DND-41 (cell line): ENCODE measurements at regions not wholly inside any gene's neighbourhood (a gene's known extent, or its start where the extent isn't known, plus 50 kb on each side); places are given as distances from the start of the nearest gene placed in this dataset.

Experiments used
- ATAC-seq: fragments of 200-7000 bp; cut with Tn5 transposase; 3 replicates; pipeline ENCODE4 v1.9.1; 2021; ENCODE audit warnings: low read depth; ENCODE audit not compliant: insufficient read depth
- DNase-seq: peaks from one replicate; pipeline ENCODE4 v3.0.0-alpha.2; 2020
- H2AFZ ChIP-seq: 2 replicates; pipeline ENCODE4 v1.6.0; 2012; ENCODE audit warnings: low read depth, low read length
- H3K27ac ChIP-seq: 2 replicates; pipeline ENCODE4 v1.5.1; 2012; ENCODE audit warnings: low read length, inconsistent platforms
- H3K27me3 ChIP-seq: fragments of 200-600 bp; sonication (generic); 2 replicates; pipeline ENCODE4 v1.6.0; 2012; ENCODE audit warnings: low read length, mild to moderate bottlenecking, inconsistent platforms; ENCODE audit not compliant: insufficient read depth, poor library complexity
- H3K36me3 ChIP-seq: 2 replicates; pipeline ENCODE4 v1.5.1; 2012; ENCODE audit warnings: low read length, inconsistent platforms; ENCODE audit not compliant: insufficient read depth
- H3K4me1 ChIP-seq: 2 replicates; pipeline ENCODE4 v1.5.1; 2012; ENCODE audit warnings: mild to moderate bottlenecking, low read length; ENCODE audit not compliant: insufficient read depth
- H3K4me2 ChIP-seq: 2 replicates; pipeline ENCODE4 v1.6.0; 2012; ENCODE audit warnings: mild to moderate bottlenecking, moderate library complexity, low read length, inconsistent platforms; ENCODE audit not compliant: insufficient read depth
- H3K4me3 ChIP-seq, 2 experiments: fragments of 200-600 bp in 1 of 2; shearing (Covaris generic) in 1 of 2; 2 replicates each; pipeline ENCODE4 v1.5.1; 2012 to 2016; ENCODE audit warnings: inconsistent platforms in 2 of 2, low read length in 2 of 2, mild to moderate bottlenecking in 2 of 2, low read depth in 1 of 2, moderate library complexity in 1 of 2
- H3K79me2 ChIP-seq: 2 replicates; pipeline ENCODE4 v1.6.0; 2012; ENCODE audit warnings: low read length, inconsistent platforms; ENCODE audit not compliant: insufficient read depth
- H3K9ac ChIP-seq: 2 replicates; pipeline ENCODE4 v1.6.0; 2012; ENCODE audit warnings: low read depth, mild to moderate bottlenecking, inconsistent platforms, low read length, moderate library complexity
- H3K9me3 ChIP-seq: 2 replicates; pipeline ENCODE4 v1.5.1; 2012; ENCODE audit warnings: low read length, moderate library complexity, mild to moderate bottlenecking, inconsistent platforms; ENCODE audit not compliant: insufficient read depth, severe bottlenecking
- H4K20me1 ChIP-seq: 2 replicates; pipeline ENCODE4 v1.6.0; 2012; ENCODE audit warnings: low read length; ENCODE audit not compliant: insufficient read depth
- EZH2 ChIP-seq: IDR thresholded peaks from 3 replicates; pipeline ENCODE4 v1.6.1; 2012; ENCODE audit warnings: borderline replicate concordance, low read depth, mild to moderate bottlenecking, moderate library complexity, low read length, inconsistent platforms; ENCODE audit not compliant: severe bottlenecking
- TF ChIP-seq, protein P1 (sequence below): IDR thresholded peaks from 2 replicates; pipeline ENCODE4 v1.5.1; 2012; ENCODE audit warnings: borderline replicate concordance, low read length, moderate library complexity, mild to moderate bottlenecking; ENCODE audit not compliant: poor library complexity, severe bottlenecking; ENCODE audit errors: extremely low read depth

DNA sequence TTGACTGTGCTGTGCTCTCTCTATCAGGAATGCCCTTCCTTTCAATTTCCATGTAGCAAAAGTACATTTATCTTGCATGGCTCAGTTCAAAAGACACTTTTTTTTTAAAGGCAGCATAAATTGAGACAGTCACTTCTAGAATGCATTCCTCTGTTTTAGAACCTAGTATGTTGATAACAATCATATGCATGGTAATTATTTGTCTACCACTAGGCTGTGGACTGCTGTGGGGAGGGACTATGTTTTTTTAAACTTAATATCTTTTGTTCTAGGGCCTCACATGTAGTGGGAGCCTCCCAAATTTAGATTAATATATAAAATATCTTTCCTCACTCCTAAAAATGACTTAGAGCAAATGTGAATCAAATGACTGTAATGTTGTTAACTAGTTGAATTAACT lies 269.9 kb downstream of the MEIS1 start:
- H4K20me1 ChIP-seq: no peaks in the 10 kb centered on the region

GRCh38 chr2:66714610-66715009 lies 279.7 kb downstream of the MEIS1 start:
- ATAC-seq: no peak
- no peaks in the 10 kb centered on the region for H3K4me1 ChIP-seq
- TF ChIP-seq, protein P1, sequence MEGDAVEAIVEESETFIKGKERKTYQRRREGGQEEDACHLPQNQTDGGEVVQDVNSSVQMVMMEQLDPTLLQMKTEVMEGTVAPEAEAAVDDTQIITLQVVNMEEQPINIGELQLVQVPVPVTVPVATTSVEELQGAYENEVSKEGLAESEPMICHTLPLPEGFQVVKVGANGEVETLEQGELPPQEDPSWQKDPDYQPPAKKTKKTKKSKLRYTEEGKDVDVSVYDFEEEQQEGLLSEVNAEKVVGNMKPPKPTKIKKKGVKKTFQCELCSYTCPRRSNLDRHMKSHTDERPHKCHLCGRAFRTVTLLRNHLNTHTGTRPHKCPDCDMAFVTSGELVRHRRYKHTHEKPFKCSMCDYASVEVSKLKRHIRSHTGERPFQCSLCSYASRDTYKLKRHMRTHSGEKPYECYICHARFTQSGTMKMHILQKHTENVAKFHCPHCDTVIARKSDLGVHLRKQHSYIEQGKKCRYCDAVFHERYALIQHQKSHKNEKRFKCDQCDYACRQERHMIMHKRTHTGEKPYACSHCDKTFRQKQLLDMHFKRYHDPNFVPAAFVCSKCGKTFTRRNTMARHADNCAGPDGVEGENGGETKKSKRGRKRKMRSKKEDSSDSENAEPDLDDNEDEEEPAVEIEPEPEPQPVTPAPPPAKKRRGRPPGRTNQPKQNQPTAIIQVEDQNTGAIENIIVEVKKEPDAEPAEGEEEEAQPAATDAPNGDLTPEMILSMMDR: no peak
- no peak for TF ChIP-seq EZH2
- DNase-seq: no peak
- H3K79me2 ChIP-seq: no peaks in the 10 kb centered on the region
- H3K4me3 ChIP-seq: no peak overlapping the region
- H4K20me1 ChIP-seq: no peaks in the 10 kb centered on the region
- no peaks in the 10 kb centered on the region for H3K9me3 ChIP-seq
- no peaks in the 10 kb centered on the region for H3K27me3 ChIP-seq
- no peak overlapping the region for H2AFZ ChIP-seq
- H3K36me3 ChIP-seq: no peaks in the 10 kb centered on the region
- no peak overlapping the region for H3K9ac ChIP-seq
- H3K27ac ChIP-seq: no peak overlapping the region
- H3K4me2 ChIP-seq: no peak overlapping the region

More for the DNA sequence above, 269.9 kb downstream of the MEIS1 start:
- Histone ChIP-seq H3K79me2 (no peaks in the 10 kb centered on the region), H2AFZ (no peak overlapping the region), H3K27ac (no peak overlapping the region), H3K4me1 (no peaks in the 10 kb centered on the region), H3K9ac (no peak overlapping the region), H3K27me3 (no peaks in the 10 kb centered on the region), H3K4me2 (no peak overlapping the region), H3K9me3 (no peaks in the 10 kb centered on the region), H3K36me3 (no peaks in the 10 kb centered on the region), H3K4me3 (no peak overlapping the region)
- no peak for TF ChIP-seq EZH2
- TF ChIP-seq, protein P1: no peak
- DNase-seq (no peak), ATAC-seq (no peak)

- no peaks in the 10 kb centered on the region for H3K4me1 ChIP-seq
- H4K20me1 ChIP-seq: no peaks in the 10 kb centered on the region
- no peak overlapping the region for H3K4me3 ChIP-seq
- no peak for DNase-seq
- no peaks in the 10 kb centered on the region for H3K27me3 ChIP-seq
- no peak overlapping the region for H2AFZ ChIP-seq
- H3K4me2 ChIP-seq: no peak overlapping the region
- no peak overlapping the region for H3K27ac ChIP-seq
- no peaks in the 10 kb centered on the region for H3K9me3 ChIP-seq
- H3K79me2 ChIP-seq: no peaks in the 10 kb centered on the region
- no peaks in the 10 kb centered on the region for H3K36me3 ChIP-seq
- TF ChIP-seq, protein P1: no peak
- no peak for TF ChIP-seq EZH2
- no peak for ATAC-seq
- H3K9ac ChIP-seq: no peak overlapping the region
These were observed 282.4 kb downstream of the MEIS1 start for GRCh38 chr2:66717218-66717905.

DNA sequence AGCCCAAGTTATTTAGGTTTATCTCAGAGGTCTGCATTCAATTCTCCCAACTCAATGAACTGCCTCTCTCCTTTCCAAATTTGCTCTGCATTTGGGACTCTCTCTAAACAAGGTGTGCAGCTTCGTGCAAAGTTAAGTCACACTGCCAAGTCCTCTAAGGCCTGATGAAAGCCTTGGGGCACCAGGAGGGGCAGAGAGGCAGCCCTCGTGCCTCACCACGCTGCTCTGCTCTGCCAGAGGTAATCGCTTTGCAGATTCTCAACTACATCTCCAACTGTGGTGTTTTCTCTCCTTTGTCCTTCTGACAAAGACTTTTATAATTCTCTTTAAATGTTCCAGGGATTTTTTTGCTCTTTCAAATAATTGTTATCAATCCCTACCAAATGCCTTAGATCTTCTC lies 283.0 kb downstream of the MEIS1 start:
- no peaks in the 10 kb centered on the region for H3K9me3 ChIP-seq
- H3K79me2 ChIP-seq: no peaks in the 10 kb centered on the region
- H3K4me1 ChIP-seq: no peaks in the 10 kb centered on the region
- no peak overlapping the region for H3K9ac ChIP-seq
- H3K27me3 ChIP-seq: no peaks in the 10 kb centered on the region
- no peaks in the 10 kb centered on the region for H4K20me1 ChIP-seq
- no peak overlapping the region for H3K4me2 ChIP-seq
- no peaks in the 10 kb centered on the region for H3K36me3 ChIP-seq
- TF ChIP-seq, protein P1: no peak
- no peak for TF ChIP-seq EZH2
- no peak overlapping the region for H2AFZ ChIP-seq
- H3K4me3 ChIP-seq: no peak overlapping the region
- no peak for ATAC-seq
- DNase-seq: no peak
- no peak overlapping the region for H3K27ac ChIP-seq
